ENCODE measurements at regions not wholly inside any gene's neighbourhood (a gene's known extent, or its start where the extent isn't known, plus 50 kb on each side); places are given as distances from the start of the nearest gene placed in this dataset.
A peak's percentile ranks its signal among the peaks of the same experiment; 100 is the strongest.

- WGBS (ENCODE audit: missing lambda C conversion rate), result 11% methylated on average over 5 of the region's 5 CpGs
- POLR2A ChIA-PET, result no interaction called here
- no peak overlapping the region for H3K4me3 ChIP-seq
- FAIRE-seq, result no peak
- ATAC-seq, result no peak
- CTCF ChIA-PET, result interaction anchor here (0.7 kb wide), 1 partner anchor 1795 kb away, joined by 3 read pairs; no protein-coding TSS in a partner anchor
- no peak overlapping the region for H3K4me2 ChIP-seq
- H3K9me3 ChIP-seq, result no peaks in the 10 kb centered on the region
- no peak for TF ChIP-seq KDM1A (IDR thresholded peaks at IDR 0.05; ENCODE audit: low read depth)
- DNase-seq (ENCODE audit: low read depth in 1 of 2, low spot score in 1 of 2), result no peak
- no peaks in the 10 kb centered on the region for H3K4me1 ChIP-seq
- H3K27ac ChIP-seq, result no peak overlapping the region
Observed at GRCh38 chr14:81662066-81662465, 128.4 kb upstream of the SEL1L start.

GRCh38 chr14:81662570-81663197, 129.0 kb upstream of the SEL1L start:
- no peak overlapping the region for H3K4me2 ChIP-seq
- H3K4me3 ChIP-seq, result no peak overlapping the region
- FAIRE-seq (no peak), ATAC-seq (no peak), DNase-seq (ENCODE audit: low read depth in 1 of 2, low spot score in 1 of 2) (no peak)
- POLR2A ChIA-PET, result no interaction called here
- H3K27ac ChIP-seq, result no peak overlapping the region
- TF ChIP-seq PBX3 (IDR thresholded peaks at IDR 0.05) (no peak), NFE2L2 (conservative IDR thresholded peaks at IDR 0.05; ENCODE audit: low read length) (no peak), MAFK (IDR thresholded peaks at IDR 0.05; ENCODE audit: partially characterized antibody) (peak; percentile 79)
- no peaks in the 10 kb centered on the region for H3K9me3 ChIP-seq
- 0% methylated on average over 2 of the region's 2 CpGs for WGBS (ENCODE audit: missing lambda C conversion rate)
- H3K4me1 ChIP-seq, result no peaks in the 10 kb centered on the region
- CTCF ChIA-PET, result interaction anchor here (0.7 kb wide), 1 partner anchor 1794 kb away, joined by 3 read pairs; no protein-coding TSS in a partner anchor

- DNase-seq (ENCODE audit: low read depth in 1 of 2, low spot score in 1 of 2) (no peak), ATAC-seq (no peak), FAIRE-seq (no peak)
- Histone ChIP-seq H3K4me2 (no peak overlapping the region), H3K4me1 (no peaks in the 10 kb centered on the region), H3K4me3 (no peak overlapping the region), H3K27ac (no peak overlapping the region), H3K9me3 (no peaks in the 10 kb centered on the region)
- CTCF ChIA-PET, result no interaction called here
- TF ChIP-seq FOSB (CRISPR knock-in tag; IDR thresholded peaks at IDR 0.05), result no peak
- TF ChIP-seq PBX3 (IDR thresholded peaks at IDR 0.05), result no peak
- TF ChIP-seq ZSCAN20 (CRISPR knock-in tag; IDR thresholded peaks at IDR 0.05), result no peak
- no peak for TF ChIP-seq NR3C1 (IDR thresholded peaks at IDR 0.05)
- no peak for TF ChIP-seq HES2 (IDR thresholded peaks at IDR 0.05)
- TF ChIP-seq HOXA7 (CRISPR knock-in tag; IDR thresholded peaks at IDR 0.05), result no peak
- WGBS (ENCODE audit: missing lambda C conversion rate), result 32% methylated on average over 20 of the region's 32 CpGs
- POLR2A ChIA-PET, result no interaction called here
Observed at GRCh38 chr14:81668626-81669274, 135.1 kb upstream of the SEL1L start.

- no peak overlapping the region for H3K4me3 ChIP-seq
- ChIA-PET POLR2A (no interaction called here), CTCF (no interaction called here)
- no peak overlapping the region for H3K4me2 ChIP-seq
- DNase-seq (ENCODE audit: low read depth in 1 of 2, low spot score in 1 of 2), result no peak
- no peak for ATAC-seq
- FAIRE-seq, result no peak
- no peaks in the 10 kb centered on the region for H3K9me3 ChIP-seq
- WGBS (ENCODE audit: missing lambda C conversion rate), result 1% methylated on average over 2 of the region's 2 CpGs
- TF ChIP-seq FOXS1 (CRISPR knock-in tag; IDR thresholded peaks at IDR 0.05), result no peak
- no peak for TF ChIP-seq RAD21 (conservative IDR thresholded peaks at IDR 0.05 in 1 of 2, IDR thresholded peaks at IDR 0.05 in 1 of 2)
- no peak for TF ChIP-seq BCL3 (IDR thresholded peaks at IDR 0.05)
- TF ChIP-seq KDM1A (IDR thresholded peaks at IDR 0.05; ENCODE audit: low read depth), result no peak
- no peak for TF ChIP-seq RFX5 (IDR thresholded peaks at IDR 0.05)
- TF ChIP-seq JUN (IDR thresholded peaks at IDR 0.05), result no peak
- TF ChIP-seq MYC (IDR thresholded peaks at IDR 0.05; ENCODE audit: borderline replicate concordance, low read length), result no peak
- no peak for TF ChIP-seq MAZ (IDR thresholded peaks at IDR 0.05; ENCODE audit: borderline replicate concordance, low read depth, low read length)
- no peak for TF ChIP-seq BHLHE40 (IDR thresholded peaks at IDR 0.05; ENCODE audit: low read depth, low read length)
- TF ChIP-seq JUNB (IDR thresholded peaks at IDR 0.05), result no peak
- no peaks in the 10 kb centered on the region for H3K4me1 ChIP-seq
- H3K27ac ChIP-seq, result no peak overlapping the region
Observed at GRCh38 chr14:81669308-81669707, 135.7 kb upstream of the SEL1L start.
